GM12878 (cell line): ENCODE measurements at regions not wholly inside any gene's neighbourhood (a gene's known extent, or its start where the extent isn't known, plus 50 kb on each side); places are given as distances from the start of the nearest gene placed in this dataset.

Experiments used
- ATAC-seq: fragments of 200-7000 bp; cut with Tn5 transposase; 3 replicates; pipeline ENCODE4 v1.9.1; 2020; ENCODE audit warnings: mild to moderate bottlenecking, moderate library complexity
- BruUV-seq: library from RNA; stranded (reverse); fragments of 400-500 nt; replicated peaks from 2 replicates; lab custom pipeline; 2021; lab: Mats Ljungman, UMichigan
- CTCF ChIA-PET: fragments of 300-600 bp; sonication (Branson Sonifier 250); formaldehyde crosslinking; extraction: SDS; loops from one replicate; lab custom pipeline; 2021; ENCODE audit warnings: inconsistent platforms; lab: Yijun Ruan, JAX
- POLR2A ChIA-PET: fragments of 350-600 bp; formaldehyde crosslinking; extraction: SDS; loops from one replicate; lab custom pipeline; 2021; ENCODE audit warnings: inconsistent platforms; lab: Charles Lee
- RAD21 ChIA-PET: fragments of 300-600 bp; sonication (Branson Sonifier 250); formaldehyde crosslinking; loops from one replicate; lab custom pipeline; 2023; ENCODE audit warnings: antibody characterized with exemption; ENCODE audit not compliant: unreplicated experiment; lab: Charles Lee
- SMC1A ChIA-PET: fragments of 300-600 bp; sonication (Branson Sonifier 250); formaldehyde crosslinking; loops from one replicate; lab custom pipeline; 2023; ENCODE audit not compliant: unreplicated experiment, uncharacterized antibody; lab: Charles Lee
- DNase-seq: peaks from one replicate; pipeline ENCODE4 v3.0.0-alpha.2; 2011; ENCODE audit warnings: low read depth, low spot score
- FAIRE-seq: peaks from 3 replicates; lab custom pipeline; 2011; peaks lifted over from hg19 to GRCh38; lab: Jason Lieb, UNC
- H2AFZ ChIP-seq: 2 replicates; pipeline ENCODE4 v1.6.0; 2011; ENCODE audit warnings: low read depth, low read length, control low read depth; ENCODE audit not compliant: control insufficient read depth
- H3K27ac ChIP-seq: 2 replicates; pipeline ENCODE4 v1.5.1; 2011; ENCODE audit warnings: control low read depth; ENCODE audit not compliant: control insufficient read depth, insufficient read depth
- H3K27me3 ChIP-seq, 2 experiments: replicated peaks in 1 of 2; 2 replicates each; pipeline versions ENCODE4 v1.6.0 to v1.6.1; 2011; ENCODE audit warnings: low read length in 1 of 2; ENCODE audit not compliant: control insufficient read depth in 2 of 2, insufficient read depth in 2 of 2
- H3K36me3 ChIP-seq, 2 experiments: 2 replicates each; pipeline ENCODE4 v1.5.1; 2011; ENCODE audit warnings: low read length in 1 of 2; ENCODE audit not compliant: control insufficient read depth in 2 of 2, insufficient read depth in 2 of 2
- H3K4me1 ChIP-seq: 2 replicates; pipeline ENCODE4 v1.6.1; 2011; ENCODE audit warnings: mild to moderate bottlenecking, low read length, moderate library complexity, mixed read lengths; ENCODE audit not compliant: control insufficient read depth, insufficient read depth
- H3K4me2 ChIP-seq: 2 replicates; pipeline ENCODE4 v1.6.0; 2011; ENCODE audit warnings: control low read depth; ENCODE audit not compliant: control insufficient read depth, insufficient read depth
- H3K4me3 ChIP-seq: fragments of 200-600 bp; sonication (generic); 2 replicates; pipeline ENCODE4 v1.5.1; 2016
- H3K79me2 ChIP-seq: 2 replicates; pipeline ENCODE4 v1.6.0; 2011; ENCODE audit warnings: low read length; ENCODE audit not compliant: control insufficient read depth, insufficient read depth
- H3K9ac ChIP-seq: 2 replicates; pipeline ENCODE4 v1.8.0; 2011; ENCODE audit warnings: low read length, control low read depth, mixed read lengths; ENCODE audit not compliant: control insufficient read depth, insufficient read depth
- H3K9me3 ChIP-seq: replicated peaks from 3 replicates; pipeline ENCODE4 v1.5.1; 2011; ENCODE audit warnings: mild to moderate bottlenecking, low read length; ENCODE audit not compliant: control insufficient read depth, insufficient read depth
- H4K20me1 ChIP-seq: 2 replicates; pipeline ENCODE4 v1.6.0; 2011; ENCODE audit not compliant: control insufficient read depth, insufficient read depth
- BMI1 ChIP-seq: fragments of 450-650 bp; IDR thresholded peaks from 2 replicates; pipeline ENCODE4 v1.6.1; 2016; ENCODE audit warnings: mild to moderate bottlenecking, moderate library complexity, borderline replicate concordance
- CBX5 ChIP-seq: sonication (generic); IDR thresholded peaks from 2 replicates; pipeline ENCODE4 v1.6.1; 2016; ENCODE audit warnings: low read depth, moderate library complexity, mild to moderate bottlenecking, inconsistent platforms
- GABPA ChIP-seq: IDR thresholded peaks from 2 replicates; pipeline ENCODE4 v1.6.1; 2014; ENCODE audit warnings: antibody characterized with exemption, low read depth, mild to moderate bottlenecking, inconsistent platforms
- HCFC1 ChIP-seq: fragments of 150-350 bp; IDR thresholded peaks from 2 replicates; pipeline ENCODE4 v1.6.1; 2014; ENCODE audit warnings: low read length
- KAT2A ChIP-seq: conservative IDR thresholded peaks from 2 replicates; pipeline ENCODE4 v1.6.1; 2011; ENCODE audit warnings: low read depth, low read length; ENCODE audit not compliant: control insufficient read depth
- MEF2B ChIP-seq: fragments of 450-650 bp; IDR thresholded peaks from 2 replicates; pipeline ENCODE4 v1.6.1; 2018; ENCODE audit warnings: mild to moderate bottlenecking, moderate library complexity; ENCODE audit not compliant: partially characterized antibody, poor library complexity, severe bottlenecking
- NR2C1 ChIP-seq: fragments of 450-650 bp; IDR thresholded peaks from 2 replicates; pipeline ENCODE4 v1.6.1; 2017; ENCODE audit warnings: antibody characterized with exemption, mild to moderate bottlenecking, moderate library complexity
- RAD51 ChIP-seq: fragments of 450-650 bp; IDR thresholded peaks from 2 replicates; pipeline ENCODE4 v1.6.1; 2016; ENCODE audit warnings: moderate library complexity, mild to moderate bottlenecking, inconsistent platforms
- SPI1 ChIP-seq: IDR thresholded peaks from 2 replicates; pipeline ENCODE4 v1.6.1; 2011; ENCODE audit warnings: low read depth, mild to moderate bottlenecking, low read length, moderate library complexity, borderline replicate concordance; ENCODE audit not compliant: insufficient read depth
- SUZ12 ChIP-seq: fragments of 200-600 bp; sonication (generic); IDR thresholded peaks from one replicate; pipeline ENCODE4 v1.6.1; 2018; ENCODE audit warnings: antibody characterized with exemption, mild to moderate bottlenecking; ENCODE audit not compliant: unreplicated experiment
- WGBS: methylation state at CpG from one replicate; pipeline ENCODE4 v1.1.6; 2016; ENCODE audit warnings: low lambda C conversion rate; ENCODE audit not compliant: insufficient replicate concordance, insufficient coverage; ENCODE audit errors: missing lambda C conversion rate; 5-methylcytosine and 5-hydroxymethylcytosine counted together
- in situ Hi-C: fragments of 300-500 bp; cut with MboI; formaldehyde crosslinking; loops from 9 replicates; pipeline ENCODE4 v1.14.3; 2018; ENCODE audit warnings: mixed read lengths
- intact Hi-C: fragments of 100-400 bp; cut with micrococcal nuclease; formaldehyde crosslinking; loops from one replicate; pipeline ENCODE4 v1.14.2; 2022; ENCODE audit not compliant: unreplicated experiment
- TF ChIP-seq, protein P1 (sequence below): IDR thresholded peaks from 2 replicates; pipeline ENCODE4 v1.6.1; 2012; ENCODE audit warnings: low read depth, low read length, improper control_type of control experiment

DNA sequence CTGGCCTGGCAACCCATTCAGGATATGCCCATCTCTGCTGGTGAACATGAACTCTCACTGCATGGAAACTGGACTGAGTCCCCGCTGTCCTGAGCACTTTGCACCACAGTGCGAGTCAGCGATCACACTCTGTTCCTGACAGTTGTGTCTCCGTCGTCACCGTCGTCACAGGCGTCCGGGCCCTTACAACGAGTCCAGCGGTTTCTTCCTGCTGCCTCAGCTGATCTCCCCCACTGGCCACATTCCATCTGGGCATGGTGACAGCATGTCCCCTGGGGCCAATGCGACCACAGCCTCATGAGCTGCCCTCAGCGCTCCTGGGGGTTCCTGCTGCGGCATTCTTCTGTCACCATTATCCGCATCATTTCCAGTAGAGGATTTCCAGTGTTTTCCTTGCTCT, 76.8 kb upstream of the KLF6 start:
- FAIRE-seq (no peak), DNase-seq (no peak), ATAC-seq (no peak)
- intact Hi-C loops = no loop called here
- Histone ChIP-seq H3K79me2 (no peaks in the 10 kb centered on the region), H3K9ac (no peak overlapping the region), H3K36me3 (no peaks in the 10 kb centered on the region), H3K4me2 (no peak overlapping the region), H3K4me3 (no peak overlapping the region), H3K4me1 (peaks cover 16% of the 10 kb centered on the region), H4K20me1 (no peaks in the 10 kb centered on the region), H3K27me3 (no peaks in the 10 kb centered on the region), H3K9me3 (no peaks in the 10 kb centered on the region; the same call in 2 of the 3 replicates), H2AFZ (no peak overlapping the region), H3K27ac (no peak overlapping the region)
- CTCF ChIA-PET = no interaction called here
- WGBS = 92% methylated on average over 15 of the region's 15 CpGs
- TF ChIP-seq MEF2B = no peak
- no peak for TF ChIP-seq GABPA
- no peak for TF ChIP-seq KAT2A
- TF ChIP-seq CBX5 = no peak
- no peak for TF ChIP-seq RAD51
- TF ChIP-seq HCFC1 = no peak
- TF ChIP-seq BMI1 = no peak
- TF ChIP-seq, protein P1, sequence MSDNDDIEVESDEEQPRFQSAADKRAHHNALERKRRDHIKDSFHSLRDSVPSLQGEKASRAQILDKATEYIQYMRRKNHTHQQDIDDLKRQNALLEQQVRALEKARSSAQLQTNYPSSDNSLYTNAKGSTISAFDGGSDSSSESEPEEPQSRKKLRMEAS = no peak
- no peak for TF ChIP-seq SUZ12
- TF ChIP-seq NR2C1 = no peak
- no peak for TF ChIP-seq SPI1
- RAD21 ChIA-PET = interaction anchor here (1.0 kb wide), 1 partner anchor 26 kb away, joined by 3 read pairs; no protein-coding TSS in a partner anchor
- POLR2A ChIA-PET = no interaction called here
- in situ Hi-C loops = no loop called here
- SMC1A ChIA-PET = interaction anchor here (0.6 to 2.5 kb wide), 3 partner anchors 10 to 354 kb away, joined by 3 to 10 read pairs (median 8); no protein-coding TSS in a partner anchor
- BruUV-seq = no TSS peak
